Osteocyte (in vitro differentiated cells): ENCODE measurements at regions not wholly inside any gene's neighbourhood (a gene's known extent, or its start where the extent isn't known, plus 50 kb on each side); places are given as distances from the start of the nearest gene placed in this dataset.

ENCODE experiments used
- DNase-seq: peaks from one replicate; pipeline ENCODE4 v3.0.0; 2021; ENCODE audit warnings: mixed read lengths; ENCODE audit not compliant: unreplicated experiment; ENCODE audit errors: extremely low spot score
- H3K27ac Mint-ChIP-seq: one replicate; pipeline ENCODE4 v1.8.0; 2021; ENCODE audit warnings: mild to moderate bottlenecking, mixed read lengths; ENCODE audit not compliant: unreplicated experiment
- H3K27me3 Mint-ChIP-seq: one replicate; pipeline ENCODE4 v1.8.0; 2021; ENCODE audit warnings: mixed read lengths; ENCODE audit not compliant: unreplicated experiment
- H3K36me3 Mint-ChIP-seq: one replicate; pipeline ENCODE4 v1.8.0; 2021; ENCODE audit warnings: mixed read lengths; ENCODE audit not compliant: unreplicated experiment
- H3K4me1 Mint-ChIP-seq: one replicate; pipeline ENCODE4 v1.8.0; 2021; ENCODE audit warnings: mixed read lengths; ENCODE audit not compliant: unreplicated experiment
- H3K4me3 Mint-ChIP-seq: one replicate; pipeline ENCODE4 v1.8.0; 2021; ENCODE audit warnings: mild to moderate bottlenecking, moderate library complexity, mixed read lengths; ENCODE audit not compliant: unreplicated experiment
- H3K9me3 Mint-ChIP-seq: one replicate; pipeline ENCODE4 v1.8.0; 2021; ENCODE audit warnings: mixed read lengths; ENCODE audit not compliant: unreplicated experiment
- CTCF ChIP-seq: fragments of 200-600 bp; sonication (generic); IDR thresholded peaks from 2 replicates; pipeline ENCODE4 v1.5.0; 2021; ENCODE audit warnings: antibody characterized with exemption, mild to moderate bottlenecking, moderate library complexity

- H3K27ac Mint-ChIP-seq, result no peak overlapping the region
- H3K4me1 Mint-ChIP-seq, result no peaks in the 10 kb centered on the region
Observed at GRCh38 chr19:30718014-30718413, 345.8 kb downstream of the ZNF536 start.

DNA sequence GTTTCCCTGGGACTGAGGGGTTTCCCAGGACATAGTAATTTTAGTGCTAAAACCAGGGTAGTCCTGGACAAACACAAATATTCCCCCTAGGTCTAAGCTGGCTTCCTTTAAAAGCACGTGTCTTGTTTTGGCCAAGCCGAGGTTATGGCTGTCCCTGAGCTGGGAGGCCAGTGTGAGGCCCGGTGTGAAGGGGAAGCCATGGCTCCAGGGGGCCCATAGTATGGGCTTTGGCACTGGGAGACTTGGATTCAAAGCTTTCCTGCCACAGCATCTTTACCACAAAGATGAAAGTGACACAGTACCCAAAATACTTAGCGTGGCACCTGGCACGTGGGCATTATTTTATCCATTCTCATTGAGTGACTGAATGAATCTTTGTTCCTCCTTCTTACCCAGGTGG is 345.2 kb downstream of the ZNF536 start:
- H3K36me3 Mint-ChIP-seq, result no peaks in the 10 kb centered on the region
- H3K9me3 Mint-ChIP-seq, result no peaks in the 10 kb centered on the region
- no peaks in the 10 kb centered on the region for H3K4me1 Mint-ChIP-seq
- H3K27me3 Mint-ChIP-seq, result peaks cover 2% of the 10 kb centered on the region
- H3K27ac Mint-ChIP-seq, result no peak overlapping the region
- no peak overlapping the region for H3K4me3 Mint-ChIP-seq
- DNase-seq, result no peak
- TF ChIP-seq CTCF, result no peak

More at GRCh38 chr19:30718014-30718413, 345.8 kb downstream of the ZNF536 start:
- H3K9me3 Mint-ChIP-seq, result no peaks in the 10 kb centered on the region
- no peak overlapping the region for H3K4me3 Mint-ChIP-seq
- no peak for DNase-seq
- H3K27me3 Mint-ChIP-seq, result no peaks in the 10 kb centered on the region
- no peaks in the 10 kb centered on the region for H3K36me3 Mint-ChIP-seq
- TF ChIP-seq CTCF, result no peak

DNA sequence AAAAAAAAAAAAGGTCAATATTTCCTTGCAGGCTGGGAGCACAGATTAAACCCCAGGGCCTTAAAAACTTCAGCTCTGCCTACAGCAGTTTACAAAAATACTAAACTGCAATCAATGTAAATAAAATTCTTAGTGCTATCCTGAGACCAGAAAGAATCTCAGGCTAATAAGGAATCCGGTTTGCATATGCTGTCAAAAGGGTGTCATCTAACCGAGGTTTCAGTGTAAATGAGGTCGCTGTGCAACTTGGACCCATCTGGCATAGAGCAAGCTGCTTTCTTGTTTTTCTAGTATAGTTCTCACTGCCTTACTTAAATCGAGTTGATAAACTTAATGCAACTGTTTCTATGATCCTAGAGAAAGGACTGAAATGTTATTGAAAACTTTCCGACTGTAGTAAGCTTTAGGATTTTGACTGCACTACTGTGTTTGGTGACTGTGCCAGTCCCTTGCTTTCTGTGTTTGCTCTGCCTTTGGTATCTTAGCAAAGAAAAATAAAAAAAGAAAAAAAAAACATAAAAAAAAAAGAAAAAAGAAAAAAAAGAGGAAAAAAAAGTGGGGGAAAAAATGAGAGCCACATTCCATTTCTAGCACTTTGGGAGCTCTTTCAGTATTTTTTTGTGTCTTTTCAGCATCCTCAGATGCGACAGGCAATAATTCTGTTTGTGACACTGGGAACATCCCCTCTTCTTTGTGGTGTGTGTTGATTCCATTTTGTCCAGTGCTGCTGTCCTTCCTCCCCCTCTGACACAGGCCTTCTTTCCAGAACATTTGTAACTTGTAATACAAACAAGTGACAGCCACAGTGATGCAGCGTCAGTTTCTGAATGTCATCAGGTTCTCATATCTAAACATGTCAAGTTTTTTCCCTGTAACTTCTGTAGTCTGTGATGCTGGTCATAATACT is 340.5 kb downstream of the ZNF536 start:
- Mint-ChIP-seq H3K4me1 (no peaks in the 10 kb centered on the region), H3K27ac (no peak overlapping the region), H3K27me3 (peaks cover 10% of the 10 kb centered on the region), H3K36me3 (no peaks in the 10 kb centered on the region), H3K4me3 (no peak overlapping the region), H3K9me3 (no peaks in the 10 kb centered on the region)
- no peak for DNase-seq
- no peak for TF ChIP-seq CTCF

- H3K27me3 Mint-ChIP-seq, result peaks cover 10% of the 10 kb centered on the region
- H3K9me3 Mint-ChIP-seq, result no peaks in the 10 kb centered on the region
- TF ChIP-seq CTCF, result no peak
- no peak for DNase-seq
- no peaks in the 10 kb centered on the region for H3K4me1 Mint-ChIP-seq
- no peak overlapping the region for H3K27ac Mint-ChIP-seq
- no peak overlapping the region for H3K4me3 Mint-ChIP-seq
- no peaks in the 10 kb centered on the region for H3K36me3 Mint-ChIP-seq
Observed at GRCh38 chr19:30711826-30712225, 339.6 kb downstream of the ZNF536 start.

DNA sequence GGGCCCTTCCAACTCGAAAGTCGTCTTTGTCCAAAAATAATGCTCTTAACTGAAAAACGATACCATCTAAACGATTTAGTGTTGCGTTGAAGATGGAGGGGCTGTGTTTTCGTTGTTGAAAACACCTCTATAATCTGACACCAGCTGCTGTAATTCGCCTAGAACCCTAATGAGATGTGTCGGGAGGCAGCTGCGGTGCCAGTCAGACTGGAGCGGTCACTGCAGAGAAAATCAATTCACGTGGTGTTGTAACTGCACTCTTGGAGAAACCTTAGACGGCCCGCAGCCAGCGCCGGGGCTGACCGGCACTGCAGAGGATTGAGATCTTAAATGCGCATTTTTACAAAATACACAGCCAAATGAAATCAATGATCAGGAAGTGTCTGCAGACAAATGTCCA is 339.1 kb downstream of the ZNF536 start:
- H3K27ac Mint-ChIP-seq, result no peak overlapping the region

More for the DNA sequence above, 339.1 kb downstream of the ZNF536 start:
- no peaks in the 10 kb centered on the region for H3K9me3 Mint-ChIP-seq
- H3K4me3 Mint-ChIP-seq, result no peak overlapping the region
- no peaks in the 10 kb centered on the region for H3K4me1 Mint-ChIP-seq
- TF ChIP-seq CTCF, result no peak
- H3K36me3 Mint-ChIP-seq, result no peaks in the 10 kb centered on the region
- DNase-seq, result no peak
- H3K27me3 Mint-ChIP-seq, result peaks cover 10% of the 10 kb centered on the region
